ENCODE measurements at regions not wholly inside any gene's neighbourhood (a gene's known extent, or its start where the extent isn't known, plus 50 kb on each side); places are given as distances from the start of the nearest gene placed in this dataset.

DNA sequence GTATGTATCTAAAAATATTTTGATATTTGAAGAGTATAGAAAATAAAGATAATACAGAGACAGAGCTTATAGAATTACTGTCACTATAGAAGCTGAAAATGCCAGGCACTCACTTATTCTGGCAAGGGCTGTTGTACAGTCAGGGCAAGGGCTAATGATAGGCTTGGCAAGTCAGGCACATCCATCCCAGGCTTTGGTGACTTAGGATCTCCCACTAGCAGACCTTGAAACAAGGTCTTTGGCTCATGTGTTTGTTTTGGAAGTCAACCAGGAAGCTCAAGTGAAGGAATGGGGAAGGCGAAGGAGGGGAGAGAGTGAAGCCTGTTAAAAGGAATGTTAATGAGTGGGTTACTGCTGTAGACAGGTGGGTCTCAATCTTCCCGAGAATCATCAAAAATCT lies 199.1 kb upstream of the SUCLG2 start:
- TF ChIP-seq POLR2A (IDR thresholded peaks at IDR 0.05) (no peak), CTCF (IDR thresholded peaks at IDR 0.05) (no peak)
- Histone ChIP-seq H3K4me3 (no peak overlapping the region), H3K27ac (no peak overlapping the region), H3K36me3 (no peaks in the 10 kb centered on the region), H3K4me1 (no peaks in the 10 kb centered on the region), H3K27me3 (no peaks in the 10 kb centered on the region), H3K9me3 (no peaks in the 10 kb centered on the region)
- intact Hi-C loops (cut with DNase I) = no loop called here
- DNase-seq = no peak
- WGBS, 2 donors = 78 to 87% methylated on average over 2 of the region's 2 CpGs

GRCh38 chr3:67848299-67848698 lies 193.9 kb upstream of the SUCLG2 start:
- Histone ChIP-seq H3K4me3 (no peak overlapping the region), H3K4me1 (no peaks in the 10 kb centered on the region), H3K27ac (no peak overlapping the region), H3K27me3 (no peaks in the 10 kb centered on the region), H3K9me3 (no peaks in the 10 kb centered on the region), H3K36me3 (no peaks in the 10 kb centered on the region)
- no peak for DNase-seq
- TF ChIP-seq CTCF (IDR thresholded peaks at IDR 0.05) (no peak), POLR2A (IDR thresholded peaks at IDR 0.05) (no peak)
- intact Hi-C loops (cut with DNase I) = no loop called here
- WGBS, 2 donors = 66 to 78% methylated on average over 3 of the region's 3 CpGs

GRCh38 chr3:67846166-67846565 lies 191.8 kb upstream of the SUCLG2 start:
- Histone ChIP-seq H3K27me3 (no peaks in the 10 kb centered on the region), H3K4me3 (no peak overlapping the region), H3K9me3 (no peaks in the 10 kb centered on the region), H3K36me3 (no peaks in the 10 kb centered on the region), H3K27ac (no peak overlapping the region), H3K4me1 (no peaks in the 10 kb centered on the region)
- TF ChIP-seq CTCF (IDR thresholded peaks at IDR 0.05) (no peak), POLR2A (IDR thresholded peaks at IDR 0.05) (no peak)
- intact Hi-C loops (cut with DNase I) = no loop called here
- no peak for DNase-seq

- WGBS, 2 donors = 37 to 60% methylated on average over 1 of the region's 1 CpG
- no peaks in the 10 kb centered on the region for H3K4me1 ChIP-seq
- intact Hi-C loops (cut with DNase I) = no loop called here
- peaks cover 0 to 11% (median 0%) of the 10 kb centered on the region in 3 donors for H3K9me3 ChIP-seq
- TF ChIP-seq POLR2A (IDR thresholded peaks at IDR 0.05) (no peak), CTCF (IDR thresholded peaks at IDR 0.05) (no peak)
- H3K27me3 ChIP-seq = no peaks in the 10 kb centered on the region
- no peak overlapping the region for H3K27ac ChIP-seq
- H3K4me3 ChIP-seq = no peak overlapping the region
- DNase-seq = no peak
- no peaks in the 10 kb centered on the region for H3K36me3 ChIP-seq
These were observed 178.4 kb upstream of the SUCLG2 start for GRCh38 chr3:67832817-67833216.

GRCh38 chr3:67831262-67831661 lies 176.8 kb upstream of the SUCLG2 start:
- H3K27ac ChIP-seq = no peak overlapping the region
- intact Hi-C loops (cut with DNase I) = no loop called here
- peaks cover 0 to 17% (median 0%) of the 10 kb centered on the region in 3 donors for H3K9me3 ChIP-seq
- WGBS, 2 donors = 56 to 68% methylated on average over 1 to 2 of the region's 3 CpGs
- H3K4me1 ChIP-seq = no peaks in the 10 kb centered on the region
- no peak overlapping the region for H3K4me3 ChIP-seq
- no peak for DNase-seq
- H3K36me3 ChIP-seq = no peaks in the 10 kb centered on the region
- TF ChIP-seq POLR2A (IDR thresholded peaks at IDR 0.05) (no peak), CTCF (IDR thresholded peaks at IDR 0.05) (no peak)
- no peaks in the 10 kb centered on the region for H3K27me3 ChIP-seq
